SJSA1 (cell line): ENCODE measurements at regions not wholly inside any gene's neighbourhood (a gene's known extent, or its start where the extent isn't known, plus 50 kb on each side); places are given as distances from the start of the nearest gene placed in this dataset.

Source experiments
- DNase-seq, 2 experiments: peaks; one replicate each; pipeline ENCODE4 v3.0.0-alpha.2; 2015 to 2020; ENCODE audit warnings: low spot score in 2 of 2, low read depth in 1 of 2
- H3K27ac ChIP-seq: fragments of 250-450 bp; sonication (Bioruptor Pico); 2 replicates; pipeline ENCODE4 v1.5.1; 2020; ENCODE audit warnings: mild to moderate bottlenecking, moderate library complexity
- H3K27me3 ChIP-seq: fragments of 250-450 bp; sonication (Bioruptor Pico); replicated peaks from 2 replicates; pipeline ENCODE4 v1.5.1; 2020; ENCODE audit warnings: mild to moderate bottlenecking, moderate library complexity
- H3K36me3 ChIP-seq: fragments of 250-450 bp; sonication (Bioruptor Pico); 2 replicates; pipeline ENCODE4 v1.5.1; 2020; ENCODE audit warnings: mild to moderate bottlenecking
- H3K4me1 ChIP-seq: fragments of 250-450 bp; sonication (Bioruptor Pico); replicated peaks from 2 replicates; pipeline ENCODE4 v1.6.1; 2021; ENCODE audit warnings: mild to moderate bottlenecking
- H3K4me3 ChIP-seq: fragments of 250-450 bp; sonication (Bioruptor Pico); 2 replicates; pipeline ENCODE4 v1.5.1; 2020; ENCODE audit warnings: mild to moderate bottlenecking
- H3K9me3 ChIP-seq: fragments of 250-450 bp; sonication (Bioruptor Pico); replicated peaks from 2 replicates; pipeline ENCODE4 v1.5.1; 2020; ENCODE audit warnings: mild to moderate bottlenecking

GRCh38 chr2:6523476-6523875 is 342.2 kb downstream of the CMPK2 start:
- Histone ChIP-seq H3K27me3 (no peaks in the 10 kb centered on the region), H3K9me3 (peaks cover 5% of the 10 kb centered on the region; the same call in 1 of the 2 replicates), H3K36me3 (no peaks in the 10 kb centered on the region), H3K4me3 (no peak overlapping the region), H3K27ac (no peak overlapping the region), H3K4me1 (no peaks in the 10 kb centered on the region)
- DNase-seq = no peak

- 0 out of 2 replicates have a peak, but pooled peaks cover 2% of the 10 kb centered on the region for H3K9me3 ChIP-seq
- no peak overlapping the region for H3K27ac ChIP-seq
- no peak for DNase-seq
- no peaks in the 10 kb centered on the region for H3K36me3 ChIP-seq
- H3K4me1 ChIP-seq = no peaks in the 10 kb centered on the region
- H3K4me3 ChIP-seq = no peak overlapping the region
- no peaks in the 10 kb centered on the region for H3K27me3 ChIP-seq
Observed at GRCh38 chr2:6524691-6525474, 340.8 kb downstream of the CMPK2 start.

- Histone ChIP-seq H3K9me3 (0 out of 2 replicates have a peak, but pooled peaks cover 2% of the 10 kb centered on the region), H3K4me1 (no peaks in the 10 kb centered on the region), H3K27me3 (no peaks in the 10 kb centered on the region), H3K36me3 (no peaks in the 10 kb centered on the region), H3K27ac (no peak overlapping the region), H3K4me3 (no peak overlapping the region)
- DNase-seq = no peak
Observed at GRCh38 chr2:6525475-6525964, 340.2 kb downstream of the CMPK2 start.

- Histone ChIP-seq H3K9me3 (no peaks in the 10 kb centered on the region), H3K36me3 (no peaks in the 10 kb centered on the region), H3K27me3 (no peaks in the 10 kb centered on the region), H3K27ac (no peak overlapping the region), H3K4me3 (no peak overlapping the region), H3K4me1 (no peaks in the 10 kb centered on the region)
- DNase-seq = no peak
Observed at GRCh38 chr2:6526093-6526824, 339.4 kb downstream of the CMPK2 start.

GRCh38 chr2:6531304-6531703 is 334.4 kb downstream of the CMPK2 start:
- H3K27ac ChIP-seq = no peak overlapping the region
- no peaks in the 10 kb centered on the region for H3K9me3 ChIP-seq
- no peak for DNase-seq
- H3K4me1 ChIP-seq = no peaks in the 10 kb centered on the region
- H3K27me3 ChIP-seq = no peaks in the 10 kb centered on the region
- H3K4me3 ChIP-seq = no peak overlapping the region
- H3K36me3 ChIP-seq = no peaks in the 10 kb centered on the region

- H3K27ac ChIP-seq = no peak overlapping the region
- peaks cover 7% of the 10 kb centered on the region; the same call in 1 of the 2 replicates for H3K9me3 ChIP-seq
- no peaks in the 10 kb centered on the region for H3K27me3 ChIP-seq
- no peaks in the 10 kb centered on the region for H3K36me3 ChIP-seq
- no peak overlapping the region for H3K4me3 ChIP-seq
- no peaks in the 10 kb centered on the region for H3K4me1 ChIP-seq
- DNase-seq = no peak
Observed at GRCh38 chr2:6535572-6535971, 330.1 kb downstream of the CMPK2 start.

- H3K36me3 ChIP-seq = no peaks in the 10 kb centered on the region
- no peak for DNase-seq
- H3K27ac ChIP-seq = no peak overlapping the region
- no peak overlapping the region for H3K4me3 ChIP-seq
- H3K9me3 ChIP-seq = peaks cover 7% of the 10 kb centered on the region; the same call in 1 of the 2 replicates
- no peaks in the 10 kb centered on the region for H3K4me1 ChIP-seq
- H3K27me3 ChIP-seq = no peaks in the 10 kb centered on the region
Observed at GRCh38 chr2:6538607-6539006, 327.1 kb downstream of the CMPK2 start.

GRCh38 chr2:6545336-6545735 is 320.4 kb downstream of the CMPK2 start:
- Histone ChIP-seq H3K9me3 (peaks cover 2% of the 10 kb centered on the region; the same call in 1 of the 2 replicates), H3K4me1 (no peaks in the 10 kb centered on the region), H3K36me3 (no peaks in the 10 kb centered on the region), H3K27me3 (no peaks in the 10 kb centered on the region), H3K27ac (no peak overlapping the region), H3K4me3 (no peak overlapping the region)
- DNase-seq = no peak

- Histone ChIP-seq H3K4me1 (no peaks in the 10 kb centered on the region), H3K36me3 (no peaks in the 10 kb centered on the region), H3K27ac (no peak overlapping the region), H3K27me3 (no peaks in the 10 kb centered on the region), H3K4me3 (no peak overlapping the region), H3K9me3 (no peaks in the 10 kb centered on the region)
- no peak for DNase-seq
Observed at GRCh38 chr2:6545795-6546194, 319.9 kb downstream of the CMPK2 start.

- Histone ChIP-seq H3K27ac (no peak overlapping the region), H3K9me3 (peaks cover 2% of the 10 kb centered on the region; the same call in 1 of the 2 replicates), H3K4me1 (no peaks in the 10 kb centered on the region), H3K36me3 (no peaks in the 10 kb centered on the region), H3K4me3 (no peak overlapping the region), H3K27me3 (no peaks in the 10 kb centered on the region)
- DNase-seq = no peak
Observed at GRCh38 chr2:6554466-6554865, 311.2 kb downstream of the CMPK2 start.

GRCh38 chr2:6556755-6557154 is 309.0 kb downstream of the CMPK2 start:
- Histone ChIP-seq H3K36me3 (no peaks in the 10 kb centered on the region), H3K9me3 (peaks cover 2% of the 10 kb centered on the region; the same call in 1 of the 2 replicates), H3K4me3 (no peak overlapping the region), H3K4me1 (no peaks in the 10 kb centered on the region), H3K27ac (0 out of 2 replicates have a peak overlapping the region, but pooled peaks have one; percentile 5), H3K27me3 (no peaks in the 10 kb centered on the region)
- DNase-seq = peak; percentile 36 to 45

GRCh38 chr2:6557737-6558136 is 308.0 kb downstream of the CMPK2 start:
- Histone ChIP-seq H3K36me3 (no peaks in the 10 kb centered on the region), H3K27me3 (no peaks in the 10 kb centered on the region), H3K4me1 (no peaks in the 10 kb centered on the region), H3K9me3 (peaks cover 2% of the 10 kb centered on the region; the same call in 1 of the 2 replicates), H3K4me3 (no peak overlapping the region), H3K27ac (no peak overlapping the region)
- DNase-seq = no peak

GRCh38 chr2:6562771-6563170 is 302.9 kb downstream of the CMPK2 start:
- no peaks in the 10 kb centered on the region; the same call in 1 of the 2 replicates for H3K9me3 ChIP-seq
- H3K36me3 ChIP-seq = no peaks in the 10 kb centered on the region
- no peak overlapping the region for H3K4me3 ChIP-seq
- no peak for DNase-seq
- H3K4me1 ChIP-seq = no peaks in the 10 kb centered on the region
- no peak overlapping the region for H3K27ac ChIP-seq
- no peaks in the 10 kb centered on the region for H3K27me3 ChIP-seq

GRCh38 chr2:6564326-6564725 is 301.4 kb downstream of the CMPK2 start:
- Histone ChIP-seq H3K4me3 (no peak overlapping the region), H3K9me3 (no peaks in the 10 kb centered on the region; the same call in 1 of the 2 replicates), H3K36me3 (no peaks in the 10 kb centered on the region), H3K4me1 (no peaks in the 10 kb centered on the region), H3K27me3 (no peaks in the 10 kb centered on the region), H3K27ac (no peak overlapping the region)
- no peak for DNase-seq
